Head of caudate nucleus (tissue), 42 donors: ENCODE measurements at regions not wholly inside any gene's neighbourhood (a gene's known extent, or its start where the extent isn't known, plus 50 kb on each side); places are given as distances from the start of the nearest gene placed in this dataset.

ENCODE experiments used
- DNase-seq, 42 donors: peaks; one replicate each; pipeline versions ENCODE4 v3.0.0 to v3.0.0-alpha.2; 2020 to 2021; ENCODE audit warnings: mixed read lengths in 7 of 42
- intact Hi-C: fragments of 100-400 bp; cut with DNase I; formaldehyde crosslinking; loops from one replicate; pipeline ENCODE4 v1.15.0; 2022

GRCh38 chr14:86027990-86028389 lies 498.0 kb downstream of the FLRT2 start:
- DNase-seq: no peak
- intact Hi-C loops: no loop called here

- no peak for DNase-seq
- intact Hi-C loops: no loop called here
Observed at GRCh38 chr14:86027144-86027543, 497.2 kb downstream of the FLRT2 start.

GRCh38 chr14:86022031-86022629 lies 492.2 kb downstream of the FLRT2 start:
- no peak for DNase-seq
- intact Hi-C loops: no loop called here

DNA sequence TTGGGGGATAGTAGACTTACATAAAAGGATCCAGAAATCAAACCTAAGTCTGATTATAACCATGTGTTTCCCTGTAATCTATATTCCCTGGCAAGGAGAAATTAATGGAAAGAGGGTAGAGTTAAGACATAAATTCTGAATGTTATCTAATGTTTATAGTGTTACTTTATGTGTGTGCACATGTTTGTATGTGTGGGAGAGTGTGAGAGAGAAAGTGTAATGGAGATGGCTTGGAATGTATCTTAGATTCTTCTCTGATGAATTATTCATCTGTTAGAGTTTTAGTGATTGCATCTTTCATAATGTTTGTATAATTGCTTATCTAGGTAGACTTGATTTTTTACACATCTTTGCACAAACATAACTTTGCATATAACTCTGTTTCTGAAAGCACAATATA lies 490.9 kb downstream of the FLRT2 start:
- intact Hi-C loops: no loop called here
- no peak for DNase-seq

- no peak for DNase-seq
- intact Hi-C loops: no loop called here
Observed at GRCh38 chr14:86015941-86016340, 486.0 kb downstream of the FLRT2 start.

- intact Hi-C loops: no loop called here
- DNase-seq: no peak
Observed at GRCh38 chr14:86015511-86015910, 485.6 kb downstream of the FLRT2 start.

GRCh38 chr14:86013641-86014040 lies 483.7 kb downstream of the FLRT2 start:
- DNase-seq: no peak
- intact Hi-C loops: no loop called here

DNA sequence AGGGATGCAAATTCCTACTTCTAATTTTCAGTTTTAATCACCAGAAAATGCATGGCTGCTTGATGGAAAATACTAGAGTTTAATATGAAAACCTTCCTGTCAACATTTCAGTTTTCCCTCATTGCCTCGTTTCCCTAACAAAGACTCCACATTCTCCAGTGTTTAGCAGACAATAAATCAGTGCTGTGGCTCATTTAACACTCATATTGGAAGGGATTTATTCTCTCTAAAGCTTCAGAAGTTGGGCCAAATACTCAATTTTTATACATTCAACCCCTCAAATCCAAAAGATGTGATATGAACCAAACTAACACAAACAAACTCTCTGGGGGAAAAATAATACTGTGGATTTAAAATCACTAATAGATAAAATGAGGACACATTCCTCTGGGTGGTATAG lies 482.5 kb downstream of the FLRT2 start:
- intact Hi-C loops: no loop called here
- DNase-seq: no peak

DNA sequence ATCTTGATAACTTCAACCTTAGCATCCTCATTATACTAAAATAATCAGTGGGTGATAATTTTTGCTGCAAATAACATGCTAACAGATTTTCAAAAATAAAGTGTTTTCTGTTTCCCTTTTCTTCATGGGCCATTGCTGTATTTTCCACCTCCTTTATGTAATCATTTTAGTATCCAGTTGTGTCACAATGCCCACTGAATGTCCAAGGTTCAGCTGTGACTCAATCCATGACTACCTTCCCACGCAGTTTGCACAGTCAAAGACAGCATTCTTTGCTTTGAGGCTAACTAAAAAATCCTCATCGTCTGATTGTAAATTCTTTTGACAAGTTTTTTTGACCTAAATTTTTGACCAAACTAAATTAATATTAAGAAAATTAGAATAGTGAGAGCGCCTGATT lies 474.1 kb downstream of the FLRT2 start:
- intact Hi-C loops: no loop called here
- DNase-seq: no peak

- intact Hi-C loops: no loop called here
- DNase-seq: no peak
Observed at GRCh38 chr14:85996551-85996950, 466.6 kb downstream of the FLRT2 start.

DNA sequence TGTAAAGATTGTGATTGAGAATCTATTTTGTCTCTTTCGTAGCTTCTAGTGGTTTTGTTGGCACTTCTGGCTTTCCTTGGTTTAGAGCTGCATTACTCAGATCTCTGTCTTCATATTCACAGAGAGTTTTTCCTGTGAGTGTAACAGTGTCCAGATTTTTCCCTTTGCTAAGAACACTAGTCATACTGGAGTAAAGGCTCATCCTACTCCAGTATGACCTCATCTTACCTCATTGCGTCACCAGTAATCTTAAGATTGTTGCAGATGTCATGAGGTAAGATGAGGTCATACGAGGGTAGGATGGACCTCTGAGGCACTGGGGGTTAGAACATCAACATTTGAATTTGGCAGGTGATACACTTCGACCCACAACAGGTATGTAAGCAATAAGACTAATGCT lies 461.2 kb downstream of the FLRT2 start:
- intact Hi-C loops: no loop called here
- DNase-seq: no peak

GRCh38 chr14:85987907-85988306 lies 458.0 kb downstream of the FLRT2 start:
- no peak for DNase-seq
- intact Hi-C loops: no loop called here

GRCh38 chr14:85987292-85987691 lies 457.3 kb downstream of the FLRT2 start:
- DNase-seq: no peak
- intact Hi-C loops: no loop called here

GRCh38 chr14:85978582-85979250 lies 448.8 kb downstream of the FLRT2 start:
- no peak for DNase-seq

GRCh38 chr14:85974602-85975001 lies 444.7 kb downstream of the FLRT2 start:
- intact Hi-C loops: no loop called here
- no peak for DNase-seq

More at GRCh38 chr14:85978582-85979250, 448.8 kb downstream of the FLRT2 start:
- intact Hi-C loops: no loop called here

DNA sequence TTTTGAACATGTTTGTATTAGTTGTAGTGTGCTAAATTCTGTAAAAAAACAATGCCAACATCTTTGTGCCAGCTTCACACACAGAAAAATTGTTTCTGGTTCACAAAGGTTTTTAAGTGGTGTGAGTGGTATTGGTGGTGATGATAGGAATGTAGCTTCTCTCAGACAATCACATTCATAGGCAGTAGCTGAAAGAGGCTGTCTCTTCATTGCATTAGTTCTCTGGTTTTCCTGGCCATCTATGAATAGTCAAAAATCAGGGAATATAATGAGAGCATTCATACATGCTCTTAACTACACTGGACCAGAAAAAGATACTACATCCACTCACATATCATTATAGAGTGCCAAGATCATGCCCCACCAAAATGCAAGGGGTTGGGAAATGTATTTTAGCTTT lies 433.5 kb downstream of the FLRT2 start:
- DNase-seq: no peak
- intact Hi-C loops: no loop called here

DNA sequence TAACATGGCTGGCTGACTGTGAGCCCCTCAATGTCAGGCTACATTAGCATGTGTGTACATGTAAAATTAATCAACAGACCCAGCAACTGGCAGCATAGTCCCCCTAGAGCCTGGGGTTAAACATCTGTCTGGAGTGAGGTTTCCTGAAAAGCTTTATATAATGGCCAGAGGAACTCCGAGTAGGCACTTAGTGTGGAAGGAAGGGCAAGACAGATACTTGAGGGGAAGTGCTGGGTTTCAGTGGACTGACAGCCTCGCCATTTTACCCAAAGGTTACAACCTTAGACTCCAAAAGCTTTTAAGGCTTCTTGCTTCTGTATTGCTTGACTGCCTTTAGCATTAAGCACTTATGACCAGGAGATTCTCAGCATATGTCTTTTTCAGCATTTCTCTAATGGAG lies 430.8 kb downstream of the FLRT2 start:
- intact Hi-C loops: no loop called here
- no peak for DNase-seq

- intact Hi-C loops: no loop called here
- DNase-seq: no peak
Observed at GRCh38 chr14:85959063-85959462, 429.1 kb downstream of the FLRT2 start.

- intact Hi-C loops: no loop called here
- no peak for DNase-seq
Observed at GRCh38 chr14:85958069-85958468, 428.1 kb downstream of the FLRT2 start.

GRCh38 chr14:85953265-85953664 lies 423.3 kb downstream of the FLRT2 start:
- no peak for DNase-seq
- intact Hi-C loops: no loop called here

DNA sequence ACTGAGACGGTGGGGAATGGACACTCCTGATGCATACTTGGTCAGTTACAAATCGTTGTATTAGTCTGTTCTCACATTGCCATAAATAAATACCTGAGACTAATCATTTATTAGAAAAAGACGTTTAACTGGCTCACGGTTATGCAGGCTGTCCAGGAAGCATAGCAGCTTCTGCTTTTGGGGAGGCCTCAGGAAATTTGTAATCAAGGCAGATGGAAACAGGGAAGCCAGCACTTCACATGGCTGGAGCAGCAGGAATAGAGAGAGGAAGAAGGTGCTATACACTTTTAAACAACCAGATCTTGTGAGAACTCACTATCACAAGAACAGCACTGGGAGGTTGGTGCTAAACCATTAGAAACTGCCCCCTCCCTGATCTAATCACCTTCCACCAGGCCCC lies 418.2 kb downstream of the FLRT2 start:
- DNase-seq: peak in 3 of 42 donors; percentile 5 to 17 (median 11)
- intact Hi-C loops: no loop called here
